OCI-LY7 (cell line): ENCODE measurements at regions not wholly inside any gene's neighbourhood (a gene's known extent, or its start where the extent isn't known, plus 50 kb on each side); places are given as distances from the start of the nearest gene placed in this dataset.

Experiments used
- BruUV-seq: library from RNA; stranded (reverse); fragments of 400-500 nt; replicated peaks from 2 replicates; lab custom pipeline; 2021; lab: Mats Ljungman, UMichigan
- CTCF ChIA-PET: fragments of 300-600 bp; sonication (Branson Sonifier 250); formaldehyde crosslinking; loops from one replicate; lab custom pipeline; 2022; ENCODE audit warnings: antibody characterized with exemption; ENCODE audit not compliant: unreplicated experiment; lab: Charles Lee
- POLR2A ChIA-PET: fragments of 300-600 bp; sonication (Branson Sonifier 250); formaldehyde crosslinking; loops from one replicate; lab custom pipeline; 2022; ENCODE audit warnings: antibody characterized with exemption; lab: Charles Lee
- DNase-seq: peaks from one replicate; pipeline ENCODE4 v3.0.0-alpha.2; 2015; ENCODE audit warnings: low spot score
- H2AFZ ChIP-seq: fragments of 200-600 bp; sonication (generic), shearing (Covaris generic); 2 replicates; pipeline ENCODE4 v1.6.1; 2014; ENCODE audit warnings: mild to moderate bottlenecking, antibody characterized with exemption, low read length, moderate library complexity
- H3K27ac ChIP-seq: fragments of 200-600 bp; sonication (generic); 2 replicates; pipeline ENCODE4 v1.5.1; 2014; ENCODE audit warnings: mixed run types, low read depth, mild to moderate bottlenecking, moderate library complexity, low read length, inconsistent platforms; ENCODE audit not compliant: poor library complexity, severe bottlenecking
- H3K36me3 ChIP-seq: fragments of 200-600 bp; sonication (generic); 2 replicates; pipeline ENCODE4 v1.6.1; 2014; ENCODE audit warnings: mild to moderate bottlenecking, antibody characterized with exemption, low read length, moderate library complexity, mixed read lengths; ENCODE audit not compliant: insufficient read depth
- H3K4me1 ChIP-seq: fragments of 200-600 bp; sonication (generic); 2 replicates; pipeline ENCODE4 v1.5.1; 2014; ENCODE audit warnings: mild to moderate bottlenecking, low read length; ENCODE audit not compliant: insufficient read depth, poor library complexity, severe bottlenecking
- H3K4me2 ChIP-seq: fragments of 200-600 bp; sonication (generic); 2 replicates; pipeline ENCODE4 v1.6.1; 2014; ENCODE audit warnings: mild to moderate bottlenecking, low read length
- H3K4me3 ChIP-seq: fragments of 200-600 bp; sonication (generic); 2 replicates; pipeline ENCODE4 v1.5.1; 2014; ENCODE audit warnings: mild to moderate bottlenecking, low read depth, low read length; ENCODE audit not compliant: poor library complexity, severe bottlenecking
- H3K79me2 ChIP-seq: fragments of 200-600 bp; sonication (generic); 2 replicates; pipeline ENCODE4 v1.6.1; 2016; ENCODE audit warnings: low read depth, mild to moderate bottlenecking, low read length, moderate library complexity, mixed read lengths; ENCODE audit not compliant: insufficient read depth
- H3K9me2 ChIP-seq: fragments of 200-600 bp; sonication (generic); 2 replicates; pipeline ENCODE4 v1.6.1; 2016; ENCODE audit warnings: mild to moderate bottlenecking, low read length, mixed read lengths; ENCODE audit not compliant: insufficient read depth
- H3K9me3 ChIP-seq: fragments of 200-600 bp; sonication (generic); 2 replicates; pipeline ENCODE4 v1.6.1; 2014; ENCODE audit warnings: mild to moderate bottlenecking, mixed run types, low read length, mixed read lengths
- H4K20me1 ChIP-seq: fragments of 200-600 bp; sonication (generic); 2 replicates; pipeline ENCODE4 v1.6.1; 2014; ENCODE audit warnings: mild to moderate bottlenecking, antibody characterized with exemption, low read length, moderate library complexity, mixed read lengths; ENCODE audit not compliant: insufficient read depth
- EZH2phosphoT487 ChIP-seq: fragments of 200-600 bp; sonication (generic); IDR thresholded peaks from 2 replicates; pipeline ENCODE4 v1.6.1; 2018; ENCODE audit warnings: low read depth, borderline replicate concordance, mild to moderate bottlenecking, mixed run types, antibody characterized with exemption, low read length, moderate library complexity, mixed read lengths
- intact Hi-C: fragments of 100-400 bp; cut with micrococcal nuclease; formaldehyde crosslinking; loops from one replicate; pipeline ENCODE4 v1.10.0; 2022; ENCODE audit not compliant: unreplicated experiment
- TF ChIP-seq, protein P1 (sequence below): fragments of 200-600 bp; sonication (generic); conservative IDR thresholded peaks from 2 replicates; pipeline ENCODE4 v1.5.1; 2014; ENCODE audit warnings: mild to moderate bottlenecking, antibody characterized with exemption, low read length, moderate library complexity, mixed read lengths

DNA sequence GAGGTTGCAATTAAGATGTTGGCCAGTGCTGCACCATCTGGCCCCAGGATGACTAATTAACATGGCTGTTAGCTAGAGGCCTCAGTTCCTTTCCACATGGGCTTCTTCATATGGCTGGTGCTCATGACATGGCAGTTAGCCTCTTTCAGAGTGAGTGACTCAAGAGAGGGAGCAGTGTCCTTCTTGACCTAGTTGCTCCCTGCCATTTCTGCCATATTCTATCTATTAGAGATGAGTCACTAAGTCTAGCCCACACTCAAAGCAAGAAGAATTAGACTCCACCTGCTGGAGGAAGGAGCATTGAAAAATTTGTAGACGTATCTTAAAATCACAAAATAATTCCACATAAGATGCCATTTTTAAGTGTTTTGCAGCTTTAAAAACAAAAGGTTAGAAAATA is 651.2 kb upstream of the CCNG1 start:
- POLR2A ChIA-PET: interaction anchor here (0.6 kb wide), 1 partner anchor 615 kb away, joined by 3 read pairs; no protein-coding TSS in a partner anchor
- CTCF ChIA-PET: no interaction called here
- Histone ChIP-seq H3K4me1 (no peaks in the 10 kb centered on the region), H3K9me3 (no peaks in the 10 kb centered on the region), H3K36me3 (no peaks in the 10 kb centered on the region), H3K4me2 (no peak overlapping the region), H4K20me1 (no peaks in the 10 kb centered on the region), H2AFZ (no peak overlapping the region), H3K4me3 (no peak overlapping the region), H3K79me2 (no peaks in the 10 kb centered on the region), H3K27ac (no peak overlapping the region), H3K9me2 (no peaks in the 10 kb centered on the region)
- BruUV-seq: no TSS peak
- no peak for TF ChIP-seq EZH2phosphoT487
- TF ChIP-seq, protein P1, sequence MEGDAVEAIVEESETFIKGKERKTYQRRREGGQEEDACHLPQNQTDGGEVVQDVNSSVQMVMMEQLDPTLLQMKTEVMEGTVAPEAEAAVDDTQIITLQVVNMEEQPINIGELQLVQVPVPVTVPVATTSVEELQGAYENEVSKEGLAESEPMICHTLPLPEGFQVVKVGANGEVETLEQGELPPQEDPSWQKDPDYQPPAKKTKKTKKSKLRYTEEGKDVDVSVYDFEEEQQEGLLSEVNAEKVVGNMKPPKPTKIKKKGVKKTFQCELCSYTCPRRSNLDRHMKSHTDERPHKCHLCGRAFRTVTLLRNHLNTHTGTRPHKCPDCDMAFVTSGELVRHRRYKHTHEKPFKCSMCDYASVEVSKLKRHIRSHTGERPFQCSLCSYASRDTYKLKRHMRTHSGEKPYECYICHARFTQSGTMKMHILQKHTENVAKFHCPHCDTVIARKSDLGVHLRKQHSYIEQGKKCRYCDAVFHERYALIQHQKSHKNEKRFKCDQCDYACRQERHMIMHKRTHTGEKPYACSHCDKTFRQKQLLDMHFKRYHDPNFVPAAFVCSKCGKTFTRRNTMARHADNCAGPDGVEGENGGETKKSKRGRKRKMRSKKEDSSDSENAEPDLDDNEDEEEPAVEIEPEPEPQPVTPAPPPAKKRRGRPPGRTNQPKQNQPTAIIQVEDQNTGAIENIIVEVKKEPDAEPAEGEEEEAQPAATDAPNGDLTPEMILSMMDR: no peak
- intact Hi-C loops: no loop called here
- no peak for DNase-seq

- intact Hi-C loops: no loop called here
- BruUV-seq: no TSS peak
These were observed 640.9 kb upstream of the CCNG1 start for GRCh38 chr5:162796507-162796906.

DNA sequence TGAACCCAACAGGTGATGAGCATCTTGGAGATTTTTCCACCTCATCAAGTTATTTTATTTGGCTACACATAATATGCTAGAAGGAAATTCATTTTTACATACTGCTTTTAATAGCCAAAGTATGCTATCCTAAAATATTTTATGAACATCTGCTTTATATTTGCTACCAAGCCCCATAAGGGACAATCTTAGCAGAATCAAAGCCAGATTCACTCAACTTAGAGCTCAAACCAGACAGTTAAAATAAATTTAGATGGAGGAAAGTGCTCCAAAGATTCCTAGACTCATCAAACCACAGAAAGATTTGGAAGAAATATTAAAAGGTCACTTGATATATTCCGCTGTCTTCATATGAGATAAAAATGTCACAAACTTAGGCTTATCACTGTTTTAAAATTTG is 637.1 kb upstream of the CCNG1 start:
- TF ChIP-seq, protein P1: no peak
- TF ChIP-seq EZH2phosphoT487: no peak
- Histone ChIP-seq H3K9me2 (no peaks in the 10 kb centered on the region), H3K27ac (no peak overlapping the region), H2AFZ (no peak overlapping the region), H3K4me2 (no peak overlapping the region), H4K20me1 (no peaks in the 10 kb centered on the region), H3K4me3 (no peak overlapping the region), H3K36me3 (no peaks in the 10 kb centered on the region), H3K4me1 (no peaks in the 10 kb centered on the region), H3K79me2 (no peaks in the 10 kb centered on the region), H3K9me3 (no peaks in the 10 kb centered on the region)
- CTCF ChIA-PET: no interaction called here
- no peak for DNase-seq
- intact Hi-C loops: no loop called here
- BruUV-seq: no TSS peak
- POLR2A ChIA-PET: no interaction called here

More at GRCh38 chr5:162796507-162796906, 640.9 kb upstream of the CCNG1 start:
- Histone ChIP-seq H3K4me1 (no peaks in the 10 kb centered on the region), H3K27ac (no peak overlapping the region), H3K4me2 (no peak overlapping the region), H3K36me3 (no peaks in the 10 kb centered on the region), H3K4me3 (no peak overlapping the region), H3K9me3 (no peaks in the 10 kb centered on the region), H3K9me2 (no peaks in the 10 kb centered on the region), H2AFZ (no peak overlapping the region), H3K79me2 (no peaks in the 10 kb centered on the region), H4K20me1 (no peaks in the 10 kb centered on the region)
- DNase-seq: no peak
- TF ChIP-seq, protein P1: no peak
- TF ChIP-seq EZH2phosphoT487: no peak
- ChIA-PET POLR2A (interaction anchor here (0.7 kb wide), 1 partner anchor 178 kb away, joined by 3 read pairs; no protein-coding TSS in a partner anchor), CTCF (no interaction called here)
